ENCODE measurements at regions not wholly inside any gene's neighbourhood (a gene's known extent, or its start where the extent isn't known, plus 50 kb on each side); places are given as distances from the start of the nearest gene placed in this dataset.

DNA sequence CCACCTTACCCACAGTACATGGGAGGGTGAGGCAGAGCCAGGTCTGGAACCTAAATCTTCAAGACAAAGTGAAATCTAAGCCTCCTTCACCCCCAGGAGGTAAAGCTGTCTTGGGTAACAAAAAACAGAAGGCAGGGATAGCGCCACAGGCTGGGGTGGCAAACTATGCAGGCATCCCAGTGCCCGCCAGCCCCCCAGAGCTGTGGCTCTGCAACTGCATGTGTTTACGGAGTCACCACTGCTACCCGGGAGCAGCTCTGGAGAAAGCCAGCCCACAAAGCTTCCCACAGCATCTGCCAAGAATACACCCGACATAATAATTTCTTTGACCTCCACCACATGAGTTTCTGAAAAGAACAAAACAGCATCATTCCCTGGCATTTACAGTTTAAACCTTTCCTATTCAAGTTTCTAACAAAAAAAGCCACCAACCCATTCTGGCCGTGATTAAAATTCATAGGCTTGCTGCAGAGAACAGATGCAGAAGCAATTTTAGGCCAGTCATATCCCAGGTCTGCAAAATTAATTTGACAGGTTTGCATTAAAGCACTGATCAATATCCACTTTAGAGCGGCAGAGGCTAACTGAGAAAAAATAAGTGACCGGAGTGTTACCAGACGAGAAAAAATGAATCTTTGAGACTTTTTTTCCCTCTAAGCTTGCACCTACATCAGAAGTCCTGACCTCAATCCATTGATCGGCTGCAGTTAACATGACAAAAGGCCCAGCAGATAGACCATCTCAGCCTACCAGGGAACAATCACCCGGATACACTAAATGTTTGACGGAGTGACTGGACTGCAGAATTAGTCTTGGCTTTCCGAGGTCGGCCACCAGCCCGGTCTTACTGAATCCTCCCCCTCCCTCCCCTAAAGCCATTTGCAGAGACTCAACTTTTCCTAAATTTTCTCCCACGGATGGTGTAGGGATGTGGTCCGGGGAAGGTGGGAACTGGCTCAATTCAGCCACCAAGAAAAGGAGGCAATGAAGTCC, 309.6 kb upstream of the SKOR2 start:
- TF ChIP-seq ESRRG (CRISPR knock-in tag; IDR thresholded peaks at IDR 0.05) (no peak), ZFP3 (CRISPR knock-in tag; IDR thresholded peaks at IDR 0.05) (no peak), SNAI2 (CRISPR knock-in tag; IDR thresholded peaks at IDR 0.05) (no peak), CSDC2 (CRISPR knock-in tag; IDR thresholded peaks at IDR 0.05) (no peak), ZNF565 (CRISPR knock-in tag; conservative IDR thresholded peaks at IDR 0.05; ENCODE audit: low read depth) (no peak), GLIS3 (CRISPR knock-in tag; IDR thresholded peaks at IDR 0.05) (no peak), ZFP30 (CRISPR knock-in tag; IDR thresholded peaks at IDR 0.05) (no peak), POU6F1 (CRISPR knock-in tag; IDR thresholded peaks at IDR 0.05; ENCODE audit: borderline replicate concordance, low read depth) (no peak), ZNF8 (CRISPR knock-in tag; IDR thresholded peaks at IDR 0.05) (no peak), ZNF70 (CRISPR knock-in tag; IDR thresholded peaks at IDR 0.05) (no peak)
- TF ChIP-seq, protein P1, sequence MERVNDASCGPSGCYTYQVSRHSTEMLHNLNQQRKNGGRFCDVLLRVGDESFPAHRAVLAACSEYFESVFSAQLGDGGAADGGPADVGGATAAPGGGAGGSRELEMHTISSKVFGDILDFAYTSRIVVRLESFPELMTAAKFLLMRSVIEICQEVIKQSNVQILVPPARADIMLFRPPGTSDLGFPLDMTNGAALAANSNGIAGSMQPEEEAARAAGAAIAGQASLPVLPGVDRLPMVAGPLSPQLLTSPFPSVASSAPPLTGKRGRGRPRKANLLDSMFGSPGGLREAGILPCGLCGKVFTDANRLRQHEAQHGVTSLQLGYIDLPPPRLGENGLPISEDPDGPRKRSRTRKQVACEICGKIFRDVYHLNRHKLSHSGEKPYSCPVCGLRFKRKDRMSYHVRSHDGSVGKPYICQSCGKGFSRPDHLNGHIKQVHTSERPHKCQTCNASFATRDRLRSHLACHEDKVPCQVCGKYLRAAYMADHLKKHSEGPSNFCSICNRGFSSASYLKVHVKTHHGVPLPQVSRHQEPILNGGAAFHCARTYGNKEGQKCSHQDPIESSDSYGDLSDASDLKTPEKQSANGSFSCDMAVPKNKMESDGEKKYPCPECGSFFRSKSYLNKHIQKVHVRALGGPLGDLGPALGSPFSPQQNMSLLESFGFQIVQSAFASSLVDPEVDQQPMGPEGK (CRISPR knock-in tag; IDR thresholded peaks at IDR 0.05; ENCODE audit: borderline replicate concordance): no peak
